Stimulated activated CD8-positive, alpha-beta memory T cell treated with anti-CD3 and anti-CD28 coated beads, Interleukin-2, amount 100 ng/mL, for 48 hours (primary cell): ENCODE measurements at regions not wholly inside any gene's neighbourhood (a gene's known extent, or its start where the extent isn't known, plus 50 kb on each side); places are given as distances from the start of the nearest gene placed in this dataset.
"Not testable (repeated sequence)": the region's sequence is repeated elsewhere in the genome, so short reads cannot be mapped to it uniquely, and the experiment has no call there.

ENCODE experiments used
- DNase-seq, 2 donors: peaks; one replicate each; pipeline ENCODE4 v3.0.0-alpha.2; 2020; ENCODE audit warnings: low read depth in 2 of 2

- DNase-seq, result not testable (repeated sequence)
These were observed 69.1 kb downstream of the ZNF518B start for GRCh38 chr4:10388146-10388545.

GRCh38 chr4:10385994-10386394 lies 71.2 kb downstream of the ZNF518B start:
- DNase-seq, result no peak

- DNase-seq, result no peak
These were observed 72.3 kb downstream of the ZNF518B start for GRCh38 chr4:10384974-10385373.

- no peak for DNase-seq
These were observed 73.8 kb downstream of the ZNF518B start for GRCh38 chr4:10383417-10383816.

GRCh38 chr4:10382171-10382570 lies 75.1 kb downstream of the ZNF518B start:
- DNase-seq, result not testable (repeated sequence)

- DNase-seq, result no peak
These were observed 76.1 kb downstream of the ZNF518B start for GRCh38 chr4:10381146-10381545.

- DNase-seq, result no peak
These were observed 76.5 kb downstream of the ZNF518B start for GRCh38 chr4:10380735-10381134.

- no peak for DNase-seq
These were observed 85.3 kb downstream of the ZNF518B start for GRCh38 chr4:10371869-10372471.

- DNase-seq, result no peak
These were observed 86.1 kb downstream of the ZNF518B start for GRCh38 chr4:10371121-10371520.

- DNase-seq, result no peak
These were observed 87.7 kb downstream of the ZNF518B start for GRCh38 chr4:10369517-10369916.

GRCh38 chr4:10366628-10367027 lies 90.6 kb downstream of the ZNF518B start:
- DNase-seq, result no peak

- no peak for DNase-seq
These were observed 93.0 kb downstream of the ZNF518B start for GRCh38 chr4:10364194-10364593.

GRCh38 chr4:10354746-10355145 lies 102.5 kb downstream of the ZNF518B start:
- no peak for DNase-seq

- DNase-seq, result no peak
These were observed 103.0 kb downstream of the ZNF518B start for GRCh38 chr4:10354225-10354624.

GRCh38 chr4:10353110-10353509 lies 104.1 kb downstream of the ZNF518B start:
- DNase-seq, result no peak

- no peak for DNase-seq
These were observed 109.0 kb downstream of the ZNF518B start for GRCh38 chr4:10348241-10348640.

- DNase-seq, result no peak
These were observed 109.4 kb downstream of the ZNF518B start for GRCh38 chr4:10347815-10348214.

- DNase-seq, result no peak
These were observed 109.9 kb downstream of the ZNF518B start for GRCh38 chr4:10347281-10347795.

GRCh38 chr4:10346023-10346422 lies 111.2 kb downstream of the ZNF518B start:
- no peak for DNase-seq

GRCh38 chr4:10345381-10345784 lies 111.8 kb downstream of the ZNF518B start:
- DNase-seq, result no peak

- no peak for DNase-seq
These were observed 112.4 kb downstream of the ZNF518B start for GRCh38 chr4:10344824-10345223.

GRCh38 chr4:10343656-10344055 lies 113.6 kb downstream of the ZNF518B start:
- DNase-seq, result no peak

GRCh38 chr4:10342866-10343265 lies 114.4 kb downstream of the ZNF518B start:
- DNase-seq, result no peak

- DNase-seq, result no peak
These were observed 120.8 kb downstream of the ZNF518B start for GRCh38 chr4:10336471-10336870.
